Mammary epithelial cell (primary cell): ENCODE measurements at regions not wholly inside any gene's neighbourhood (a gene's known extent, or its start where the extent isn't known, plus 50 kb on each side); places are given as distances from the start of the nearest gene placed in this dataset.

Experiments used
- EZH2 ChIP-seq: IDR thresholded peaks from 2 replicates; pipeline ENCODE4 v1.6.1; 2012; ENCODE audit warnings: low read length, inconsistent platforms, borderline replicate concordance
- TF ChIP-seq, protein P1 (sequence below), 2 donors: IDR thresholded peaks in 1 of 2; conservative IDR thresholded peaks in 1 of 2; 2 replicates each; pipeline ENCODE4 v1.5.1; 2011 to 2012; ENCODE audit warnings: inconsistent platforms in 2 of 2, low read length in 2 of 2, mild to moderate bottlenecking in 2 of 2, control low read depth in 1 of 2, low read depth in 1 of 2; ENCODE audit not compliant: insufficient read depth in 1 of 2; ENCODE audit errors: extremely low read depth in 1 of 2

DNA sequence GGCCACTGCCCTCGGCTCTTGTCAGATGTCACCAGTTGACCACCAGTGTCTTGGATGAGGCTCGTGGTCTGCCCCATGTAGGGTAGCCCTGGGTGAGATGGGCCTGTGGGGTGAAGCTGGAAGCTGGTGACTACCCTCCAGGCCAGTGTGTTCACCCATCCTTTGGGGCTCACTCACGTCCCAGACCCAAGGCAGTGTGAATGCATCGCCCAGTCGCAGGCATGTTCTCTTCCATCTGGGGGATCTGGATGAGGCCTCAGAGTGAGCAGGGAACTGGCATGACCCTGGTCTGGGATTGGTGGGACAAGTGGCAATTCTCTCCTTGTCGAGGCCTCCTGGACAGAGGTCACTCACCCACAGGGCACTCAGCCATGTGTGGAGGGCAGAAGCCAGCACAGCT lies 120.1 kb upstream of the PHACTR3 start:
- TF ChIP-seq, protein P1, sequence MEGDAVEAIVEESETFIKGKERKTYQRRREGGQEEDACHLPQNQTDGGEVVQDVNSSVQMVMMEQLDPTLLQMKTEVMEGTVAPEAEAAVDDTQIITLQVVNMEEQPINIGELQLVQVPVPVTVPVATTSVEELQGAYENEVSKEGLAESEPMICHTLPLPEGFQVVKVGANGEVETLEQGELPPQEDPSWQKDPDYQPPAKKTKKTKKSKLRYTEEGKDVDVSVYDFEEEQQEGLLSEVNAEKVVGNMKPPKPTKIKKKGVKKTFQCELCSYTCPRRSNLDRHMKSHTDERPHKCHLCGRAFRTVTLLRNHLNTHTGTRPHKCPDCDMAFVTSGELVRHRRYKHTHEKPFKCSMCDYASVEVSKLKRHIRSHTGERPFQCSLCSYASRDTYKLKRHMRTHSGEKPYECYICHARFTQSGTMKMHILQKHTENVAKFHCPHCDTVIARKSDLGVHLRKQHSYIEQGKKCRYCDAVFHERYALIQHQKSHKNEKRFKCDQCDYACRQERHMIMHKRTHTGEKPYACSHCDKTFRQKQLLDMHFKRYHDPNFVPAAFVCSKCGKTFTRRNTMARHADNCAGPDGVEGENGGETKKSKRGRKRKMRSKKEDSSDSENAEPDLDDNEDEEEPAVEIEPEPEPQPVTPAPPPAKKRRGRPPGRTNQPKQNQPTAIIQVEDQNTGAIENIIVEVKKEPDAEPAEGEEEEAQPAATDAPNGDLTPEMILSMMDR (conservative IDR thresholded peaks at IDR 0.05 in 1 of 2, IDR thresholded peaks at IDR 0.05 in 1 of 2; ENCODE audit: extremely low read depth in 1 of 2, insufficient read depth in 1 of 2, low read depth in 1 of 2, low read length in 2 of 2) = no peak
- no peak for TF ChIP-seq EZH2
